Astrocyte of the spinal cord (primary cell): ENCODE measurements at regions not wholly inside any gene's neighbourhood (a gene's known extent, or its start where the extent isn't known, plus 50 kb on each side); places are given as distances from the start of the nearest gene placed in this dataset.

Source experiments
- DNase-seq: peaks from one replicate; pipeline ENCODE4 v3.0.0; 2011; ENCODE audit warnings: low read depth, low spot score
- H3K4me3 ChIP-seq: 2 replicates; pipeline ENCODE4 v1.5.1; 2011; ENCODE audit warnings: low read depth, mild to moderate bottlenecking, low read length, moderate library complexity
- CTCF ChIP-seq: IDR thresholded peaks from 2 replicates; pipeline ENCODE4 v1.5.1; 2012; ENCODE audit warnings: low read depth, mild to moderate bottlenecking, low read length, inconsistent platforms
- in situ Hi-C: cut with HindIII; loops from 2 replicates; pipeline ENCODE4 v1.10.0; 2017; ENCODE audit warnings: low sequenced_read_pairs

- in situ Hi-C loops: no loop called here
- no peak overlapping the region for H3K4me3 ChIP-seq
- DNase-seq: no peak
- TF ChIP-seq CTCF: no peak
Measured at GRCh38 chr4:17280261-17281018, 231.4 kb downstream of the QDPR start.

- in situ Hi-C loops: no loop called here
- TF ChIP-seq CTCF: no peak
- peak; percentile 42 for DNase-seq
- H3K4me3 ChIP-seq: no peak overlapping the region
Measured at GRCh38 chr4:17276776-17277175, 235.1 kb downstream of the QDPR start.

GRCh38 chr4:17275836-17276235, 236.1 kb downstream of the QDPR start:
- DNase-seq: no peak
- no peak for TF ChIP-seq CTCF
- no peak overlapping the region for H3K4me3 ChIP-seq
- in situ Hi-C loops: no loop called here

GRCh38 chr4:17273047-17273446, 238.8 kb downstream of the QDPR start:
- TF ChIP-seq CTCF: no peak
- in situ Hi-C loops: no loop called here
- no peak overlapping the region for H3K4me3 ChIP-seq
- DNase-seq: no peak

- no peak for DNase-seq
- in situ Hi-C loops: no loop called here
- TF ChIP-seq CTCF: no peak
- no peak overlapping the region for H3K4me3 ChIP-seq
Measured at GRCh38 chr4:17272154-17272553, 239.7 kb downstream of the QDPR start.

GRCh38 chr4:17265653-17266052, 246.2 kb downstream of the QDPR start:
- H3K4me3 ChIP-seq: no peak overlapping the region
- TF ChIP-seq CTCF: no peak
- no peak for DNase-seq
- in situ Hi-C loops: no loop called here
